H9 (cell line): ENCODE measurements at regions not wholly inside any gene's neighbourhood (a gene's known extent, or its start where the extent isn't known, plus 50 kb on each side); places are given as distances from the start of the nearest gene placed in this dataset.

Experiments used
- DNase-seq: peaks from one replicate; pipeline ENCODE4 v3.0.0-alpha.2; 2017
- H2AFZ ChIP-seq: one replicate; pipeline ENCODE4 v1.6.1; 2013; ENCODE audit warnings: mild to moderate bottlenecking, low read length, control low read depth, moderate library complexity
- H2AK5ac ChIP-seq: 2 replicates; pipeline ENCODE4 v1.6.1; 2013; ENCODE audit warnings: low read length, control low read depth, mixed read lengths; ENCODE audit not compliant: insufficient read length
- H2BK120ac ChIP-seq: one replicate; pipeline ENCODE4 v1.6.1; 2013; ENCODE audit warnings: low read depth, mild to moderate bottlenecking, low read length, control low read depth, inconsistent platforms; ENCODE audit not compliant: poor library complexity, severe bottlenecking
- H2BK12ac ChIP-seq: 2 replicates; pipeline ENCODE4 v1.6.1; 2013; ENCODE audit warnings: low read length, control low read depth, mixed read lengths, low read depth; ENCODE audit not compliant: insufficient read length
- H2BK15ac ChIP-seq: 2 replicates; pipeline ENCODE4 v1.6.1; 2013; ENCODE audit warnings: low read depth, low read length, control low read depth
- H2BK20ac ChIP-seq: one replicate; pipeline ENCODE4 v1.6.1; 2013; ENCODE audit warnings: low read depth, mild to moderate bottlenecking, low read length, control low read depth, inconsistent platforms; ENCODE audit not compliant: poor library complexity, severe bottlenecking
- H2BK5ac ChIP-seq: 2 replicates; pipeline ENCODE4 v1.6.1; 2013; ENCODE audit warnings: low read length, control low read depth, mixed read lengths; ENCODE audit not compliant: insufficient read length
- H3K14ac ChIP-seq: 2 replicates; pipeline ENCODE4 v1.6.1; 2013; ENCODE audit warnings: low read length, control low read depth; ENCODE audit not compliant: insufficient read depth
- H3K18ac ChIP-seq: 2 replicates; pipeline ENCODE4 v1.6.1; 2013; ENCODE audit warnings: low read depth, mild to moderate bottlenecking, mixed read lengths, low read length, control low read depth; ENCODE audit not compliant: insufficient read length
- H3K23ac ChIP-seq: 2 replicates; pipeline ENCODE4 v1.6.1; 2013; ENCODE audit warnings: low read length, control low read depth, mixed read lengths, low read depth; ENCODE audit not compliant: insufficient read length
- H3K23me2 ChIP-seq: 2 replicates; pipeline ENCODE4 v1.6.1; 2013; ENCODE audit warnings: low read depth, mild to moderate bottlenecking, mixed read lengths, low read length, control low read depth; ENCODE audit not compliant: insufficient read length, poor library complexity, severe bottlenecking
- H3K27ac ChIP-seq: 2 replicates; pipeline ENCODE4 v1.5.1; 2013; ENCODE audit warnings: low read length, control low read depth, mixed read lengths, low read depth; ENCODE audit not compliant: insufficient read length
- H3K27me3 ChIP-seq: 2 replicates; pipeline ENCODE4 v1.6.1; 2013; ENCODE audit warnings: low read length, control low read depth, inconsistent platforms; ENCODE audit not compliant: insufficient read depth
- H3K4ac ChIP-seq: 2 replicates; pipeline ENCODE4 v1.6.1; 2013; ENCODE audit warnings: low read depth, mild to moderate bottlenecking, control low read depth, inconsistent platforms, low read length, moderate library complexity
- H3K4me1 ChIP-seq: 2 replicates; pipeline ENCODE4 v1.6.1; 2013; ENCODE audit warnings: low read length, control low read depth, inconsistent platforms; ENCODE audit not compliant: insufficient read depth
- H3K4me2 ChIP-seq: 2 replicates; pipeline ENCODE4 v1.6.1; 2013; ENCODE audit warnings: low read length, control low read depth, mixed read lengths; ENCODE audit not compliant: insufficient read length, insufficient read depth
- H3K56ac ChIP-seq: 2 replicates; pipeline ENCODE4 v1.6.1; 2013; ENCODE audit warnings: low read depth, mild to moderate bottlenecking, mixed read lengths, low read length, control low read depth; ENCODE audit not compliant: insufficient read length
- H3K79me1 ChIP-seq: 2 replicates; pipeline ENCODE4 v1.6.1; 2013; ENCODE audit warnings: low read depth, mild to moderate bottlenecking, moderate library complexity, low read length, control low read depth, inconsistent platforms; ENCODE audit not compliant: insufficient read depth, poor library complexity, severe bottlenecking
- H3K79me2 ChIP-seq: 2 replicates; pipeline ENCODE4 v1.6.1; 2013; ENCODE audit warnings: low read length, control low read depth, inconsistent platforms; ENCODE audit not compliant: insufficient read depth
- H3K9ac ChIP-seq: 2 replicates; pipeline ENCODE4 v1.6.1; 2013; ENCODE audit warnings: low read length, control low read depth, mixed read lengths; ENCODE audit not compliant: insufficient read length; ENCODE audit errors: extremely low read depth
- H3K9me3 ChIP-seq: one replicate; pipeline ENCODE4 v1.6.1; 2013; ENCODE audit warnings: low read depth, low read length, inconsistent platforms; ENCODE audit not compliant: control insufficient read depth
- H3T11ph ChIP-seq: one replicate; pipeline ENCODE4 v1.6.1; 2013; ENCODE audit warnings: mild to moderate bottlenecking, low read length, control low read depth, inconsistent platforms
- H4K20me1 ChIP-seq: one replicate; pipeline ENCODE4 v1.6.1; 2013; ENCODE audit not compliant: control insufficient read depth, insufficient read length, insufficient read depth
- H4K5ac ChIP-seq: 2 replicates; pipeline ENCODE4 v1.6.1; 2013; ENCODE audit warnings: low read depth, mild to moderate bottlenecking, mixed read lengths, low read length, control low read depth; ENCODE audit not compliant: insufficient read length
- H4K8ac ChIP-seq: replicated peaks from 2 replicates; pipeline ENCODE4 v1.6.1; 2013; ENCODE audit warnings: low read length, control low read depth, mixed read lengths, low read depth; ENCODE audit not compliant: insufficient read length
- H4K91ac ChIP-seq: 2 replicates; pipeline ENCODE4 v1.6.1; 2013; ENCODE audit warnings: low read depth, mild to moderate bottlenecking, moderate library complexity, mixed read lengths, low read length, control low read depth; ENCODE audit not compliant: insufficient read length
- H3K27ac Mint-ChIP-seq, 3 experiments: 2 replicates in 2 of 3; 3 replicates in 1 of 3; pipeline ENCODE4 v1.8.0; 2020 to 2021; ENCODE audit warnings: mixed read lengths in 3 of 3, mild to moderate bottlenecking in 1 of 3, moderate library complexity in 1 of 3
- H3K27me3 Mint-ChIP-seq: 2 replicates; pipeline ENCODE4 v1.8.0; 2021; ENCODE audit warnings: low read depth, mild to moderate bottlenecking, moderate library complexity, mixed read lengths
- H3K36me3 Mint-ChIP-seq, 3 experiments: 2 replicates in 2 of 3; 3 replicates in 1 of 3; pipeline ENCODE4 v1.8.0; 2020 to 2021; ENCODE audit warnings: low read depth in 3 of 3, mixed read lengths in 3 of 3; ENCODE audit not compliant: insufficient read depth in 1 of 3
- H3K4me1 Mint-ChIP-seq, 2 experiments: 2 replicates each; pipeline ENCODE4 v1.8.0; 2020; ENCODE audit warnings: mixed read lengths in 2 of 2
- H3K4me3 Mint-ChIP-seq, 2 experiments: 2 replicates in 1 of 2; 3 replicates in 1 of 2; pipeline ENCODE4 v1.8.0; 2020 to 2021; ENCODE audit warnings: mild to moderate bottlenecking in 2 of 2, mixed read lengths in 2 of 2, moderate library complexity in 1 of 2
- H3K9me3 Mint-ChIP-seq, 2 experiments: 2 replicates in 1 of 2; 3 replicates in 1 of 2; pipeline ENCODE4 v1.8.0; 2020; ENCODE audit warnings: mild to moderate bottlenecking in 2 of 2, mixed read lengths in 2 of 2, moderate library complexity in 1 of 2
- WGBS: extraction: QIAGEN DNeasy Blood & Tissue Kit; methylation state at CpG from one replicate; pipeline ENCODE4 v1.1.7; 2013; ENCODE audit warnings: missing lambda C conversion rate, low lambda C conversion rate, mixed read lengths; ENCODE audit not compliant: insufficient read length; ENCODE audit errors: extremely low coverage; 5-methylcytosine and 5-hydroxymethylcytosine counted together
- TF ChIP-seq, protein P1 (sequence below): fragments of 200-600 bp; sonication (generic); conservative IDR thresholded peaks from 3 replicates; pipeline ENCODE4 v1.8.0; 2021; ENCODE audit warnings: antibody characterized with exemption, mild to moderate bottlenecking

DNA sequence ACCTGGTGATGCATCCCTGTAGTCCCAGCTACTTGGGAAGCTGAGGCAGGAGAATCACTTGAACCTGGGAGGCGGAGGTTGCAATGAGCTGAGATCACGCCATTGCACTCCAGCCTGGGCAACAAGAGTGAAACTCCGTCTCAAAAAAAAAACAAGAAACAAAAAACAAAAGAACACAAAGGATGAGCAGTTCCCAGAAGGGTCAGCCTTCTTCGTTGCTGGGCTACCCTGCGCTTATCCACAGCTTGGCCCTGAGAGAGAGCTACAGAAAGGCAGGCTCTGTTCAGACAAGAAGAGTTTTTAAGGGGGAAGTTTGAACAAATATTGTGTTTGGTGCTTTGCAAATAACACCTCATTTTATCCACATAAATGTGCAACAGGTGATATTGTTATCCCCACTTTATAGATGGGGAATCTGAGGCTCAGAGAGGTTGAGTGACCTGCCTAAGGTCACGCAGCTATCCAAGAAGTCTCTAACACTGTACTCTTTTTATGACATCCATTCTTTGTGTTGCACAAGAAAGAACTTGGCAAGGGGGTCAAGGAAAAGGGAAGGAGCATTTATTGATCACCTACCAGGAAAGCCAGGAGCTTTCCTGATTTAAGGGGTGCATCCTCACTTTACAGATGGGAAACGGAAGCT, 63.7 kb upstream of the NEURL1B start:
- H3K23me2 ChIP-seq = no peaks in the 10 kb centered on the region
- Mint-ChIP-seq H3K4me3 (no peak overlapping the region), H3K36me3 (peaks cover 0 to 5% (median 0%) of the 10 kb centered on the region in 3 experiments; a peak in 1 of 7 replicates), H3K27me3 (peaks cover 25% of the 10 kb centered on the region), H3K4me1 (peaks cover 24 to 35% of the 10 kb centered on the region in 2 experiments), H3K9me3 (no peaks in the 10 kb centered on the region; a peak in 1 of 5 replicates), H3K27ac (no peak overlapping the region)
- TF ChIP-seq, protein P1, sequence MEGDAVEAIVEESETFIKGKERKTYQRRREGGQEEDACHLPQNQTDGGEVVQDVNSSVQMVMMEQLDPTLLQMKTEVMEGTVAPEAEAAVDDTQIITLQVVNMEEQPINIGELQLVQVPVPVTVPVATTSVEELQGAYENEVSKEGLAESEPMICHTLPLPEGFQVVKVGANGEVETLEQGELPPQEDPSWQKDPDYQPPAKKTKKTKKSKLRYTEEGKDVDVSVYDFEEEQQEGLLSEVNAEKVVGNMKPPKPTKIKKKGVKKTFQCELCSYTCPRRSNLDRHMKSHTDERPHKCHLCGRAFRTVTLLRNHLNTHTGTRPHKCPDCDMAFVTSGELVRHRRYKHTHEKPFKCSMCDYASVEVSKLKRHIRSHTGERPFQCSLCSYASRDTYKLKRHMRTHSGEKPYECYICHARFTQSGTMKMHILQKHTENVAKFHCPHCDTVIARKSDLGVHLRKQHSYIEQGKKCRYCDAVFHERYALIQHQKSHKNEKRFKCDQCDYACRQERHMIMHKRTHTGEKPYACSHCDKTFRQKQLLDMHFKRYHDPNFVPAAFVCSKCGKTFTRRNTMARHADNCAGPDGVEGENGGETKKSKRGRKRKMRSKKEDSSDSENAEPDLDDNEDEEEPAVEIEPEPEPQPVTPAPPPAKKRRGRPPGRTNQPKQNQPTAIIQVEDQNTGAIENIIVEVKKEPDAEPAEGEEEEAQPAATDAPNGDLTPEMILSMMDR = no peak
- H4K5ac ChIP-seq = no peak overlapping the region
- H3K27ac ChIP-seq = no peak overlapping the region
- no peak overlapping the region for H2BK15ac ChIP-seq
- no peak overlapping the region for H2BK12ac ChIP-seq
- H2AFZ ChIP-seq = no peak overlapping the region
- H4K20me1 ChIP-seq = no peaks in the 10 kb centered on the region
- H2AK5ac ChIP-seq = no peak overlapping the region
- no peak overlapping the region for H2BK5ac ChIP-seq
- H4K8ac ChIP-seq = no peak overlapping the region
- H3K56ac ChIP-seq = no peak overlapping the region
- H3K14ac ChIP-seq = no peak overlapping the region
- no peak overlapping the region for H3T11ph ChIP-seq
- no peak overlapping the region for H2BK120ac ChIP-seq
- no peak overlapping the region for H4K91ac ChIP-seq
- WGBS = no CpG with 5 or more reads among the region's 7 CpGs
- H3K4me2 ChIP-seq = no peak overlapping the region
- H3K79me2 ChIP-seq = no peaks in the 10 kb centered on the region
- H3K23ac ChIP-seq = no peak overlapping the region
- no peak overlapping the region for H3K9ac ChIP-seq
- no peak overlapping the region for H3K4ac ChIP-seq
- H3K79me1 ChIP-seq = no peaks in the 10 kb centered on the region
- H3K18ac ChIP-seq = no peak overlapping the region
- no peak overlapping the region for H2BK20ac ChIP-seq
- no peak for DNase-seq
- 0 out of 2 replicates have a peak, but pooled peaks cover 3% of the 10 kb centered on the region for H3K4me1 ChIP-seq
- H3K9me3 ChIP-seq = no peaks in the 10 kb centered on the region
- H3K27me3 ChIP-seq = no peaks in the 10 kb centered on the region
